ENCODE measurements at regions not wholly inside any gene's neighbourhood (a gene's known extent, or its start where the extent isn't known, plus 50 kb on each side); places are given as distances from the start of the nearest gene placed in this dataset.
"Not testable (repeated sequence)": the region's sequence is repeated elsewhere in the genome, so short reads cannot be mapped to it uniquely, and the experiment has no call there.

DNA sequence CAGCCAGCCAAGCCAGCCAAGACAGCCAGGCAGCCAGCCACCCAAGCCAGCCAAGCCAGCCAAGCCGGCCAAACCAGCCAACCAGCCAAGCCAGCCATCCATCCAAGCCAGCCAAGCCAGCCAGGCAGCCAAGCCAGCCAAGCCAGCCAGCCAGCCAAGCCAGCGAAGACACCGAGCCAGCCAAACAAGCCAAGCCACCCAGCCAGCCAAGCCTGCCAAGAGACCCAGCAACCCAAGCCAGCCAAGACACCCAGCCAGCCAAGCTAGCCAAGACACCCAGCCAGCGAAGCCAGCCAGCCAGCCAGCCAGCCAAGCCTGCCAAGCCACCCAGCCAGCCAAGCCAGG, 318.0 kb upstream of the PLGLB2 start:
- H3K4me3 ChIP-seq; ATAC-seq; DNase-seq (ENCODE audit: low read depth in 1 of 2, low spot score in 1 of 2); H3K9me3 ChIP-seq; FAIRE-seq; CTCF ChIA-PET; POLR2A ChIA-PET; H3K4me2 ChIP-seq; H3K27ac ChIP-seq; H3K4me1 ChIP-seq: not testable (repeated sequence)
- 20% methylated on average over 1 of the region's 4 CpGs for WGBS (ENCODE audit: missing lambda C conversion rate)

DNA sequence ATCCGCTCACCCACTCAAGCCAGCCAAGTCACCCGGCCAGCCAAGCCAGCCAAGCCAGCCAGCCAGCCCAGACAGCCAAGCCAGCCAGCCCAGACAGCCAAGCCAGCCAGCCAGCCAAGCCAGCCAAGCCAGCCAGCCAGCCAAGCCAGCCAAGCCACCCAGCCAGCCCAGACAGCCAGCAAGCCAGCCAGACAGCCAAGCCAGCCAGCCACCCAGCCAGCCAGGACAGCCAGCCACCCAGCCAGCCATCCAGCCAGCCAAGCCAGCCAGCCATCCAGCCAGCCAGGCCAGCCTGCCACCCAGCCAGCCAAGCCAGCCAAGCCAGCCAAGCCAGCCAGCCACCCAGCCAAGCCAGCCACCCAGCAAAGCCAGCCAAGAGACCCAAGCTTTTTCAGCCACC, 316.8 kb upstream of the PLGLB2 start:
- H3K4me3 ChIP-seq; H3K27ac ChIP-seq; H3K4me2 ChIP-seq; CTCF ChIA-PET; POLR2A ChIA-PET; DNase-seq (ENCODE audit: low read depth in 1 of 2, low spot score in 1 of 2); H3K9me3 ChIP-seq; ATAC-seq; FAIRE-seq; H3K4me1 ChIP-seq: not testable (repeated sequence)
- WGBS (ENCODE audit: missing lambda C conversion rate) = 0% methylated on average over 1 of the region's 2 CpGs

DNA sequence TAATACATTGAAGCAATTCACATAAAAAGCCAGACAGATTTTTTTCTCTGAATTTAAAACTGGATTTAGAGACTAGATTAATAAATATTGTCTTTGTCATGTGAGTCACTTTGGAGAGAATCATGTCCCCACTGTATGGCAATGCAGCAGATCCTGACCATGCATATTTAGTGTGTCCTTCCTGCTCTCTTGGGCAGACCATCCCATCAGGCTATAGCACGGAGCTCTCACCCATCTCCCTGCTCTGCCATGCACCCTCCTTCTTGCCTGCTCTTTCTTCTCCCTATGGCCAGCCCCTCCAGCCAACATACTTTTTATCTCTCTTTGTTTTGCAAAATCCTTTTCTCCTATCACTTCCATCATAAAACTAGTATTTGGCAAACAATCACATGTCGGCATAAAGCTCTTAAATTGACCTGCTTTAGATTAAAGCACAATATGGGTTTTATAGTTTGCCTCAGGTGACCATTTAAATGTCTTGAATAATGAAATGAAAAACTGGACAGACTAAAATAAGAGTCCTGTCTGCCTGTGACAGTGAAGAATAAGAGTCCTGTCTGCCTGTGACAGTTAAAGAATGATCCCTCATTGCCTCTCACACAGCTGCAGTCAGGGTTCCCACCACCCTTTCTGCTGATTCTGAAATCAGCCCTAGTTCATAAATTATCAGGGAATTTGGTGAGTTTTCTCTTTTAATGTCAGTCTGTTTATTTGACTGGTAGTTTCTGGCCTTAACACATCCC, 315.0 kb upstream of the PLGLB2 start:
- WGBS (ENCODE audit: missing lambda C conversion rate) = 70% methylated on average over 1 of the region's 2 CpGs
- CTCF ChIA-PET; FAIRE-seq; DNase-seq (ENCODE audit: low read depth in 1 of 2, low spot score in 1 of 2); H3K9me3 ChIP-seq; H3K27ac ChIP-seq; POLR2A ChIA-PET; ATAC-seq; H3K4me2 ChIP-seq; H3K4me3 ChIP-seq; H3K4me1 ChIP-seq: not testable (repeated sequence)

DNA sequence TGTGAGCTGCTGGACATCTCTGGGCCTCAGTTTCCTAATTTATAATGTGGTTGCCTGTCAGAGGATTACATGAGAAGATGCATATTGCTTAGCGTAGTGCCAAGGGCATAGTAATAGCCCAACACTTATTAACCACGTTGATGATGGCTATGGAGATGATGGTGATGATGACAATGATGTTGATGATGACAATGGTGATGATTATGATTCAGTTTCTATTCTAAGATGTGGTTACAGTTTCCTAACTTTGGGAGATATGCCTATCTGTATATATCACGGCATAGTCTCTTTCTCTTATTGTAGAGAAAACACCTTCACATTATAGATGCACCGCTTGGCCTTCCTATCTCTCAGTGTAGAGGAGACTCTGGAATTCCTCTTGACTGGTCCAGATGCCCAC, 311.9 kb upstream of the PLGLB2 start:
- H3K4me2 ChIP-seq; ATAC-seq; H3K9me3 ChIP-seq; POLR2A ChIA-PET; H3K4me3 ChIP-seq; FAIRE-seq; CTCF ChIA-PET; DNase-seq (ENCODE audit: low read depth in 1 of 2, low spot score in 1 of 2); H3K4me1 ChIP-seq; H3K27ac ChIP-seq: not testable (repeated sequence)
- WGBS (ENCODE audit: missing lambda C conversion rate) = 66% methylated on average over 4 of the region's 4 CpGs

DNA sequence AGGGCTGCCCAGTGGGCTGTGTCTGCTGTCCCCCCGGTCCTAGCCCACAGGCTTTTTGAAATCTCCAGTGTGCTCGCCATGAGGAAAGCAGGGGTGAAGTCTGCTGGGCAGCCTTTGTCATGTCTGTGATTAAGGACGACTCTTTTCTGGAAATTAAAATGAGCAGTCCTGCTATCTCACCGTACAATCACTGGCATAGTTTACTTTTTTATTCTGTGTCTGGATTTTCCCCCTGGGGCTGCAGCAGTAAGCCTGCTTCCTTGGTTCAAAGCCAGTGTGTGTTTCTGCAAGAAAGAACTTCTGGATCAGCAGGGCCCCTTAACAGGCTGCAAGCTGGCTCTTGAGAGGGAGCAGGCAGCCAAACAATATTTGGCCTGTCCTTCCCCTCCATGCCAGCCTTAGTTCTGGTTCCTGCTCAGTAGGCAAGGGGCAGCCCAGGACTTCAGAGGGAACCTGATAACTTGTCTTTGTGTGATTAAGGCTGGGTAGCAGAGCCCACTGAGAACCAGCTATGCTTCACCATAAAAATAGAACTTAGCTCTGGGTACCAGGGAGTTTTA, 310.1 kb upstream of the PLGLB2 start:
- WGBS (ENCODE audit: missing lambda C conversion rate) = 29% methylated on average over 4 of the region's 4 CpGs
- CTCF ChIA-PET; POLR2A ChIA-PET; FAIRE-seq; H3K4me3 ChIP-seq; H3K4me1 ChIP-seq; H3K4me2 ChIP-seq; H3K9me3 ChIP-seq; DNase-seq (ENCODE audit: low read depth in 1 of 2, low spot score in 1 of 2): not testable (repeated sequence)
- ATAC-seq = peak in 1 of 2 experiments; percentile 30; a peak in 1 of 6 replicates
- H3K27ac ChIP-seq = peak overlapping the region in 1 of 2 experiments; percentile 30; a peak in 2 of 6 replicates

GRCh38 chr2:87438780-87439454, 309.0 kb upstream of the PLGLB2 start:
- H3K27ac ChIP-seq; ATAC-seq; POLR2A ChIA-PET; CTCF ChIA-PET; H3K4me3 ChIP-seq; FAIRE-seq; H3K4me1 ChIP-seq; DNase-seq (ENCODE audit: low read depth in 1 of 2, low spot score in 1 of 2); H3K4me2 ChIP-seq; H3K9me3 ChIP-seq: not testable (repeated sequence)
- 86% methylated on average over 6 of the region's 6 CpGs for WGBS (ENCODE audit: missing lambda C conversion rate)

- FAIRE-seq; CTCF ChIA-PET; DNase-seq (ENCODE audit: low read depth in 1 of 2, low spot score in 1 of 2); POLR2A ChIA-PET; H3K4me3 ChIP-seq; H3K4me2 ChIP-seq; H3K4me1 ChIP-seq; H3K9me3 ChIP-seq: not testable (repeated sequence)
- ATAC-seq = peak; percentile 78 to 80
- 0 out of 6 replicates have a peak overlapping the region, but pooled peaks of 1 of the 2 experiments have one; percentile 46 for H3K27ac ChIP-seq
- 78% methylated on average over 7 of the region's 7 CpGs for WGBS (ENCODE audit: missing lambda C conversion rate)
These were observed 308.2 kb upstream of the PLGLB2 start for GRCh38 chr2:87439617-87440204.

DNA sequence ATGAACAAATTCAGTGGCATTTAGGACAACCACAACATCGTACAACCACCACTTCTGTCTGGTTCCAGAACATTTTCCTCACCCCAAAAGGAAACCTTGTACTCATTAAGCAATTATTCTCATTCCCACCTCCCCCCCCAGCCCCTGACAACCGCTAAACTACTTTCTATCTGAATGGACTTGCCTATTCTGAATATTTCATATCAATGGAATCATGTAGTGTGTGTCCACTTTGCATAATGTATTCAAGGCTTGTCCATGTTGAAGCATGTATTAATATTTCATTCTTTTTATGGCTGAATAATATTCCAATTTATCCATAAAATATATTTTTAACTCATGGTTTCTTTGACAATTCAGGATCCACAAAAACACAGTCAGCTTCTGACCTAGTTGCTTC, 307.2 kb upstream of the PLGLB2 start:
- H3K27ac ChIP-seq; H3K4me2 ChIP-seq; CTCF ChIA-PET; POLR2A ChIA-PET; H3K9me3 ChIP-seq; FAIRE-seq; DNase-seq (ENCODE audit: low read depth in 1 of 2, low spot score in 1 of 2); ATAC-seq; H3K4me3 ChIP-seq: not testable (repeated sequence)
- 90% methylated on average over 2 of the region's 2 CpGs for WGBS (ENCODE audit: missing lambda C conversion rate)
- H3K4me1 ChIP-seq = peaks cover 12% of the 10 kb centered on the region

- POLR2A ChIA-PET; H3K9me3 ChIP-seq; CTCF ChIA-PET; H3K27ac ChIP-seq; DNase-seq (ENCODE audit: low read depth in 1 of 2, low spot score in 1 of 2); FAIRE-seq; H3K4me2 ChIP-seq; H3K4me3 ChIP-seq; ATAC-seq: not testable (repeated sequence)
- H3K4me1 ChIP-seq = peaks cover 15% of the 10 kb centered on the region
- WGBS (ENCODE audit: missing lambda C conversion rate) = 88% methylated on average over 6 of the region's 6 CpGs
These were observed 306.5 kb upstream of the PLGLB2 start for GRCh38 chr2:87441375-87441774.

GRCh38 chr2:87442983-87443577, 304.8 kb upstream of the PLGLB2 start:
- H3K4me3 ChIP-seq; H3K4me2 ChIP-seq; H3K27ac ChIP-seq; POLR2A ChIA-PET; H3K9me3 ChIP-seq; CTCF ChIA-PET; ATAC-seq; FAIRE-seq; DNase-seq (ENCODE audit: low read depth in 1 of 2, low spot score in 1 of 2): not testable (repeated sequence)
- 84% methylated on average over 5 of the region's 6 CpGs for WGBS (ENCODE audit: missing lambda C conversion rate)
- peaks cover 15% of the 10 kb centered on the region for H3K4me1 ChIP-seq

- peak overlapping the region; percentile 54 for H3K4me2 ChIP-seq
These were observed 302.9 kb upstream of the PLGLB2 start for GRCh38 chr2:87444951-87445350.

More at GRCh38 chr2:87444951-87445350, 302.9 kb upstream of the PLGLB2 start:
- H3K9me3 ChIP-seq; FAIRE-seq; ATAC-seq; H3K4me3 ChIP-seq; CTCF ChIA-PET; DNase-seq (ENCODE audit: low read depth in 1 of 2, low spot score in 1 of 2); POLR2A ChIA-PET: not testable (repeated sequence)
- Histone ChIP-seq H3K27ac (peak overlapping the region; percentile 9 to 84; a peak in 4 of 6 replicates), H3K4me1 (peaks cover 15% of the 10 kb centered on the region)
- 50% methylated on average over 3 of the region's 3 CpGs for WGBS (ENCODE audit: missing lambda C conversion rate)
